ENCODE measurements at regions not wholly inside any gene's neighbourhood (a gene's known extent, or its start where the extent isn't known, plus 50 kb on each side); places are given as distances from the start of the nearest gene placed in this dataset.

DNA sequence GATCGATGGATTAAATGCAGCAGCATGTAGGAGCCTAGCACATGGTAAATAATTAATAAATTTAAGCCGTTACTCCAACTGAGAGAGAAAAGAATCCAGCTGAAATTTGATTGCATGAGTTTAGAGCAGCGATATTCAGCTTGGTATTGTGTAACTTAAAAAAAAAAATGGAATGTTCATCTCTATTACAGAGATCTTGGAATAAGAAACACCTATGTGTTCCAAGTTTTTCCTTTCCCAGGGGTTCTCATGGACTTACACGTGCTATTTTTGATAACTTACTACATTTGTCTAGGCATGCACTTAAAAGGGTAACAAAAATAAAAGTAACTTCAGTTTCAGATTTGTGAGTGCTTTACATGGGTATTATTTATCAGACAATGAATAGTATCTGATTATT, 122.8 kb downstream of the RASSF9 start:
- Mint-ChIP-seq H3K4me3 (no peak overlapping the region), H3K4me1 (no peaks in the 10 kb centered on the region), H3K36me3 (no peaks in the 10 kb centered on the region), H3K27ac (no peak overlapping the region), H3K9me3 (peaks cover 3 to 6% of the 10 kb centered on the region in 2 donors), H3K27me3 (ENCODE audit: low read depth in 2 of 2) (no peaks in the 10 kb centered on the region)
- Histone ChIP-seq H3K36me3 (ENCODE audit: control insufficient read depth, insufficient read depth, low read length) (no peaks in the 10 kb centered on the region), H3K27ac (ENCODE audit: low read length) (no peak overlapping the region), H3K9me3 (ENCODE audit: control insufficient read depth, insufficient read depth, low read length) (peaks cover 6% of the 10 kb centered on the region), H3K4me1 (ENCODE audit: control insufficient read depth, insufficient read depth, low read length) (no peaks in the 10 kb centered on the region), H3K4me3 (ENCODE audit: low read length) (no peak overlapping the region), H3K27me3 (ENCODE audit: control insufficient read depth, insufficient read depth, low read length) (no peaks in the 10 kb centered on the region)
- WGBS (ENCODE audit: insufficient coverage), result 85% methylated on average over 3 of the region's 4 CpGs
- intact Hi-C loops (cut with micrococcal nuclease), result no loop called here
- TF ChIP-seq, protein P1, sequence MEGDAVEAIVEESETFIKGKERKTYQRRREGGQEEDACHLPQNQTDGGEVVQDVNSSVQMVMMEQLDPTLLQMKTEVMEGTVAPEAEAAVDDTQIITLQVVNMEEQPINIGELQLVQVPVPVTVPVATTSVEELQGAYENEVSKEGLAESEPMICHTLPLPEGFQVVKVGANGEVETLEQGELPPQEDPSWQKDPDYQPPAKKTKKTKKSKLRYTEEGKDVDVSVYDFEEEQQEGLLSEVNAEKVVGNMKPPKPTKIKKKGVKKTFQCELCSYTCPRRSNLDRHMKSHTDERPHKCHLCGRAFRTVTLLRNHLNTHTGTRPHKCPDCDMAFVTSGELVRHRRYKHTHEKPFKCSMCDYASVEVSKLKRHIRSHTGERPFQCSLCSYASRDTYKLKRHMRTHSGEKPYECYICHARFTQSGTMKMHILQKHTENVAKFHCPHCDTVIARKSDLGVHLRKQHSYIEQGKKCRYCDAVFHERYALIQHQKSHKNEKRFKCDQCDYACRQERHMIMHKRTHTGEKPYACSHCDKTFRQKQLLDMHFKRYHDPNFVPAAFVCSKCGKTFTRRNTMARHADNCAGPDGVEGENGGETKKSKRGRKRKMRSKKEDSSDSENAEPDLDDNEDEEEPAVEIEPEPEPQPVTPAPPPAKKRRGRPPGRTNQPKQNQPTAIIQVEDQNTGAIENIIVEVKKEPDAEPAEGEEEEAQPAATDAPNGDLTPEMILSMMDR (IDR thresholded peaks at IDR 0.05), result no peak
- DNase-seq, result no peak
- ATAC-seq, result no peak

DNA sequence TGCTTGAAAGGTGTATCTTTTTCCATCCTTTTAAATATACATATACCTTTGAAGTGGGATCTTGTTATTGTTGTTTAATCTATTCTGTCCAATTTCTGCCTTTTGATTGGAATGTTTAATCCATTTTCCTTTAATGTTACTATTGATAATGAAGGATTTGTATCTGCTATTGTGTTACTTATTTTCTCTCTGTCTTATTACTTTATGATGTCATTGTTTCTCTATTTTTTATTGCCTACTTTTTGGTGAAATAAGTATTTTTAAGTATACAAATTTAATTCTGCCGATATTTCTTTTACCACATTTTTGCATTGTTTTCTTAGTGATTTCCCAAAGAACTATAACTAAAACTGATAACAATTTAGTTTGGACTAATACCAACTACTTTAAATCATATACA, 121.8 kb downstream of the RASSF9 start:
- H3K9me3 ChIP-seq (ENCODE audit: control insufficient read depth, insufficient read depth, low read length), result peaks cover 6% of the 10 kb centered on the region
- Mint-ChIP-seq H3K27me3 (ENCODE audit: low read depth in 2 of 2) (no peaks in the 10 kb centered on the region), H3K27ac (no peak overlapping the region), H3K4me3 (no peak overlapping the region), H3K4me1 (no peaks in the 10 kb centered on the region), H3K36me3 (no peaks in the 10 kb centered on the region), H3K9me3 (peaks cover 3 to 7% of the 10 kb centered on the region in 2 donors)
- intact Hi-C loops (cut with micrococcal nuclease), result no loop called here
- no peaks in the 10 kb centered on the region for H3K36me3 ChIP-seq (ENCODE audit: control insufficient read depth, insufficient read depth, low read length)
- TF ChIP-seq, protein P1 (IDR thresholded peaks at IDR 0.05), result no peak
- no peak for ATAC-seq
- no peak overlapping the region for H3K27ac ChIP-seq (ENCODE audit: low read length)
- H3K27me3 ChIP-seq (ENCODE audit: control insufficient read depth, insufficient read depth, low read length), result no peaks in the 10 kb centered on the region
- H3K4me1 ChIP-seq (ENCODE audit: control insufficient read depth, insufficient read depth, low read length), result no peaks in the 10 kb centered on the region
- WGBS (ENCODE audit: insufficient coverage), result 100% methylated on average over 1 of the region's 1 CpG
- no peak for DNase-seq
- no peak overlapping the region for H3K4me3 ChIP-seq (ENCODE audit: low read length)

DNA sequence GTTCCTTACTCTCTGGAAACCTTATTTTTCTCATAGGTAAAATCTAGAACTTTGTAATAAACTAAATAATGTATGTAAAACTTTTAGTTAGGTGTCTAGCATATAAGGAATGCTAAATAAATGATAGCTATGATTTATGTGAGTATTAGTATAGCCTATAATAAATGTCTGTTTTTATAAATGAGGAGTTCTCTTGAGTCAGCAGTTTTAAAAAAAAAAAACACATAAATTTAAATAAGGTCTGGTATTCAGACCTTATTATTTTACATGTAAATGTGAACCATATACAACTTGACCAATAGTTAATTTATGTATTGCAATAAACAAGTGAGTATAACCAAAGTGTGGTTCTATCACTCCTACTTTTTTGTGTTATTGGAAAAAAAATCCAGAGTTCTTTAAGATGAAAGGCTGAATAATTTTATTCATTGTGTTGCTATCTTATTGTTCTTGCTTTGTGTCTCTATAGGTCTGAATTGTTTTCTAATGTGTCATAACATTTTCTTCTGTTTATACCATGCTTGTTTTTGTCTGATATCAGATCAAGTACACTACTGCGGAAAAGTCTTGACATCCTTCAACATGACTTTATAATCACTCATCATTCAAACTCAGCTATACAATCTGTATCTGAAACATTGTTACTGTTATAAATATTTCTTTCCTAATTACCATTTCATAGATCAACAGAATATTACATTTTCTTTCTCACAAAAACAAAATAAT, 115.7 kb downstream of the RASSF9 start:
- Mint-ChIP-seq H3K9me3 (peaks cover 5 to 7% of the 10 kb centered on the region in 2 donors), H3K4me1 (no peaks in the 10 kb centered on the region), H3K27ac (no peak overlapping the region), H3K36me3 (no peaks in the 10 kb centered on the region), H3K4me3 (no peak overlapping the region), H3K27me3 (ENCODE audit: low read depth in 2 of 2) (no peaks in the 10 kb centered on the region)
- WGBS (ENCODE audit: insufficient coverage), result no CpG with 5 or more reads among the region's 1 CpG
- ATAC-seq (no peak), DNase-seq (no peak)
- no peaks in the 10 kb centered on the region for H3K4me1 ChIP-seq (ENCODE audit: control insufficient read depth, insufficient read depth, low read length)
- no peak overlapping the region for H3K4me3 ChIP-seq (ENCODE audit: low read length)
- no peaks in the 10 kb centered on the region for H3K27me3 ChIP-seq (ENCODE audit: control insufficient read depth, insufficient read depth, low read length)
- no peaks in the 10 kb centered on the region for H3K36me3 ChIP-seq (ENCODE audit: control insufficient read depth, insufficient read depth, low read length)
- H3K27ac ChIP-seq (ENCODE audit: low read length), result no peak overlapping the region
- intact Hi-C loops (cut with micrococcal nuclease), result no loop called here
- TF ChIP-seq, protein P1 (IDR thresholded peaks at IDR 0.05), result no peak
- peaks cover 6% of the 10 kb centered on the region for H3K9me3 ChIP-seq (ENCODE audit: control insufficient read depth, insufficient read depth, low read length)

DNA sequence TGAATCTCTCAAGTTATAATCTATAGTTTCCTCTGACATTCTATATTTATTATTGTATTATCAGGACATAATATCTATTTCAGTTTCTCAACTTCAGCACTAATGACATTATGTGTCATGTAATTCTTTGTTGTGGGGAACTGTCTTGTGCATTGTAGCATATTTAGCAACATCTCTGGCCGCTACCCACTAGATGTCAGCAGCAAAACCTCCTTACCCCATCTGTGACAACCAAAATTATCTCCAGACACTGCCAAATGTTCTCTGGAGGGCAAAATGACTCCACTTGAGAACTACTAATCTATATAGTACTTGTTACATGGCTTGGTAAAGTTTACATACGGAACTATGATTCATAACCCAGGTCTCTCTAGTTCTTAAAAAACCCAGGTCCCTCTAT, 110.2 kb downstream of the RASSF9 start:
- Mint-ChIP-seq H3K4me1 (no peaks in the 10 kb centered on the region), H3K27ac (no peak overlapping the region), H3K4me3 (no peak overlapping the region), H3K27me3 (ENCODE audit: low read depth in 2 of 2) (no peaks in the 10 kb centered on the region), H3K36me3 (no peaks in the 10 kb centered on the region), H3K9me3 (peaks cover 2% of the 10 kb centered on the region in 2 donors)
- ATAC-seq (no peak), DNase-seq (no peak)
- TF ChIP-seq, protein P1 (IDR thresholded peaks at IDR 0.05), result no peak
- intact Hi-C loops (cut with micrococcal nuclease), result no loop called here
- Histone ChIP-seq H3K36me3 (ENCODE audit: control insufficient read depth, insufficient read depth, low read length) (no peaks in the 10 kb centered on the region), H3K9me3 (ENCODE audit: control insufficient read depth, insufficient read depth, low read length) (no peaks in the 10 kb centered on the region), H3K4me1 (ENCODE audit: control insufficient read depth, insufficient read depth, low read length) (no peaks in the 10 kb centered on the region), H3K27ac (ENCODE audit: low read length) (no peak overlapping the region), H3K27me3 (ENCODE audit: control insufficient read depth, insufficient read depth, low read length) (no peaks in the 10 kb centered on the region), H3K4me3 (ENCODE audit: low read length) (no peak overlapping the region)
- no CpG with 5 or more reads among the region's 2 CpGs for WGBS (ENCODE audit: insufficient coverage)
